ENCODE measurements at regions not wholly inside any gene's neighbourhood (a gene's known extent, or its start where the extent isn't known, plus 50 kb on each side); places are given as distances from the start of the nearest gene placed in this dataset.

GRCh38 chr7:36019980-36020379, 133.1 kb upstream of the EEPD1 start:
- no peaks in the 10 kb centered on the region for H3K27me3 ChIP-seq (ENCODE audit: control insufficient read depth, insufficient read depth, low read length)
- DNase-seq (ENCODE audit: low read depth): no peak
- H3K36me3 ChIP-seq (ENCODE audit: control insufficient read depth, insufficient read depth, low read length): no peaks in the 10 kb centered on the region
- no peak overlapping the region for H3K4me3 ChIP-seq (ENCODE audit: low read depth, low read length)
- POLR2A ChIA-PET: no interaction called here
- CTCF ChIA-PET: interaction anchor here (0.6 to 3.4 kb wide), 6 partner anchors 9 to 1802 kb away, joined by 3 to 14 read pairs (median 3); no protein-coding TSS in a partner anchor
- TF ChIP-seq CTCF (IDR thresholded peaks at IDR 0.05; ENCODE audit: insufficient read depth, low read depth, low read length): no peak

- TF ChIP-seq CTCF (IDR thresholded peaks at IDR 0.05; ENCODE audit: insufficient read depth, low read depth, low read length): peak; percentile 48
- DNase-seq (ENCODE audit: low read depth): no peak
Measured at GRCh38 chr7:36021367-36021766, 131.7 kb upstream of the EEPD1 start.

GRCh38 chr7:36021917-36022550, 131.0 kb upstream of the EEPD1 start:
- CTCF ChIA-PET: interaction anchor here (1.1 to 3.4 kb wide), 4 partner anchors 9 to 303 kb away, joined by 3 to 14 read pairs (median 4); no protein-coding TSS in a partner anchor

More at GRCh38 chr7:36021367-36021766, 131.7 kb upstream of the EEPD1 start:
- CTCF ChIA-PET: interaction anchor here (0.7 to 3.4 kb wide), 9 partner anchors 9 to 703 kb away, joined by 3 to 14 read pairs (median 3); no protein-coding TSS in a partner anchor
- Histone ChIP-seq H3K36me3 (ENCODE audit: control insufficient read depth, insufficient read depth, low read length) (no peaks in the 10 kb centered on the region), H3K27me3 (ENCODE audit: control insufficient read depth, insufficient read depth, low read length) (no peaks in the 10 kb centered on the region), H3K4me3 (ENCODE audit: low read depth, low read length) (no peak overlapping the region)
- POLR2A ChIA-PET: no interaction called here

GRCh38 chr7:36023033-36023560, 130.0 kb upstream of the EEPD1 start:
- DNase-seq (ENCODE audit: low read depth): no peak
- H3K27me3 ChIP-seq (ENCODE audit: control insufficient read depth, insufficient read depth, low read length): no peaks in the 10 kb centered on the region; the same call in 1 of the 2 replicates
- H3K36me3 ChIP-seq (ENCODE audit: control insufficient read depth, insufficient read depth, low read length): no peaks in the 10 kb centered on the region
- no peak overlapping the region for H3K4me3 ChIP-seq (ENCODE audit: low read depth, low read length)
- ChIA-PET CTCF (interaction anchor here (0.6 to 3.4 kb wide), 2 partner anchors 8 to 95 kb away, joined by 3 to 14 read pairs; no protein-coding TSS in a partner anchor), POLR2A (no interaction called here)
- TF ChIP-seq CTCF (IDR thresholded peaks at IDR 0.05; ENCODE audit: insufficient read depth, low read depth, low read length): no peak

More at GRCh38 chr7:36021917-36022550, 131.0 kb upstream of the EEPD1 start:
- POLR2A ChIA-PET: no interaction called here
- no peak overlapping the region for H3K4me3 ChIP-seq (ENCODE audit: low read depth, low read length)
- no peaks in the 10 kb centered on the region; the same call in 1 of the 2 replicates for H3K27me3 ChIP-seq (ENCODE audit: control insufficient read depth, insufficient read depth, low read length)
- no peak for TF ChIP-seq CTCF (IDR thresholded peaks at IDR 0.05; ENCODE audit: insufficient read depth, low read depth, low read length)
- no peak for DNase-seq (ENCODE audit: low read depth)
- H3K36me3 ChIP-seq (ENCODE audit: control insufficient read depth, insufficient read depth, low read length): no peaks in the 10 kb centered on the region

- CTCF ChIA-PET: no interaction called here
- POLR2A ChIA-PET: no interaction called here
Measured at GRCh38 chr7:36025190-36025589, 127.9 kb upstream of the EEPD1 start.

More at GRCh38 chr7:36025190-36025589, 127.9 kb upstream of the EEPD1 start:
- H3K36me3 ChIP-seq (ENCODE audit: control insufficient read depth, insufficient read depth, low read length): no peaks in the 10 kb centered on the region
- H3K4me3 ChIP-seq (ENCODE audit: low read depth, low read length): no peak overlapping the region
- TF ChIP-seq CTCF (IDR thresholded peaks at IDR 0.05; ENCODE audit: insufficient read depth, low read depth, low read length): no peak
- peaks cover 3% of the 10 kb centered on the region for H3K27me3 ChIP-seq (ENCODE audit: control insufficient read depth, insufficient read depth, low read length)
- DNase-seq (ENCODE audit: low read depth): no peak

Data from BJ (cell line).